ENCODE measurements at regions not wholly inside any gene's neighbourhood (a gene's known extent, or its start where the extent isn't known, plus 50 kb on each side); places are given as distances from the start of the nearest gene placed in this dataset.

GRCh38 chr14:66141733-66142132 lies 344.4 kb upstream of the CCDC196 start:
- WGBS, 2 donors (ENCODE audit: low coverage in 1 of 2), result no CpG with 5 or more reads among the region's 2 CpGs
- no peak overlapping the region for H3K27ac ChIP-seq
- no peak overlapping the region for H3K4me3 ChIP-seq
- H3K36me3 ChIP-seq, result no peaks in the 10 kb centered on the region
- no peaks in the 10 kb centered on the region for H3K9me3 ChIP-seq
- TF ChIP-seq POLR2A (IDR thresholded peaks at IDR 0.05), result no peak
- no peak for TF ChIP-seq EP300 (IDR thresholded peaks at IDR 0.05)
- TF ChIP-seq, protein P1, sequence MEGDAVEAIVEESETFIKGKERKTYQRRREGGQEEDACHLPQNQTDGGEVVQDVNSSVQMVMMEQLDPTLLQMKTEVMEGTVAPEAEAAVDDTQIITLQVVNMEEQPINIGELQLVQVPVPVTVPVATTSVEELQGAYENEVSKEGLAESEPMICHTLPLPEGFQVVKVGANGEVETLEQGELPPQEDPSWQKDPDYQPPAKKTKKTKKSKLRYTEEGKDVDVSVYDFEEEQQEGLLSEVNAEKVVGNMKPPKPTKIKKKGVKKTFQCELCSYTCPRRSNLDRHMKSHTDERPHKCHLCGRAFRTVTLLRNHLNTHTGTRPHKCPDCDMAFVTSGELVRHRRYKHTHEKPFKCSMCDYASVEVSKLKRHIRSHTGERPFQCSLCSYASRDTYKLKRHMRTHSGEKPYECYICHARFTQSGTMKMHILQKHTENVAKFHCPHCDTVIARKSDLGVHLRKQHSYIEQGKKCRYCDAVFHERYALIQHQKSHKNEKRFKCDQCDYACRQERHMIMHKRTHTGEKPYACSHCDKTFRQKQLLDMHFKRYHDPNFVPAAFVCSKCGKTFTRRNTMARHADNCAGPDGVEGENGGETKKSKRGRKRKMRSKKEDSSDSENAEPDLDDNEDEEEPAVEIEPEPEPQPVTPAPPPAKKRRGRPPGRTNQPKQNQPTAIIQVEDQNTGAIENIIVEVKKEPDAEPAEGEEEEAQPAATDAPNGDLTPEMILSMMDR (IDR thresholded peaks at IDR 0.05), result no peak
- no peak for TF ChIP-seq POLR2AphosphoS5 (IDR thresholded peaks at IDR 0.05)
- H3K27me3 ChIP-seq, result no peaks in the 10 kb centered on the region
- no peaks in the 10 kb centered on the region for H3K4me1 ChIP-seq
- no peak for ATAC-seq

DNA sequence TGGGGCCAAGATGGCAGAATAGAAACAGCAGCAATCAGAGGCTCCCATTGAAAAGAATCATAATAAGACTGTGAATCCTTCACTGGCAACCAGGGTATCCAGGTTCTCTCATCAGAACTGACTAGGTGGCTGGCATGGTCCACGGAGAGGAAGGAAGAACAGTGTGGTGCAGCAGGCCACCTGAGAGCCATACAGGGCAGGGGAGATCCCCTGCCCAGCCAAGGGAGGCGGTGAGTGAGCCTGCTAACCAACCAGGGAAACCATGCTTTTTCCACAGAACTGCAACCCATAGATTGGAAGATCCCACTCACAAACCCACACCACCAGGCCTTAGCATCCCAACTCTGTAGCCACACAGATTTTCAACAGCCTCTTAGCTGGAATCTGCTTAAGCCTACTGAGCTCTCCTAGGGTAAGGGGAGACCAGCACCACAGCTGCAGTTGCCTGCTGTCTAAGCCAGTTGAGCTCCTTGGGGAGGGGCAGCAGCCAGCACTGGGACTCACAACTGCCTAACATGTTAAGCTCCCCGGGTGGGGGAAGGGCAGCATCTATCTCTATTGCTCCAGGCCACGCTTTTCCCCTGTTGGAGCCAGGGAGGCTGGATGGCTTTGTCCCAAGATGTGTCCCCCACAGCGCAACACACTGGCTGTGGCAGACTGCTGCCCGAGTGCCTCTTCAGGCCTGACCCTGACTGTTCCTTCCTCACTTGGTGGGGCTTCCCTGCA lies 342.6 kb upstream of the CCDC196 start:
- no peaks in the 10 kb centered on the region for H3K27me3 ChIP-seq
- WGBS, 2 donors (ENCODE audit: low coverage in 1 of 2), result no CpG with 5 or more reads among the region's 6 CpGs
- H3K4me1 ChIP-seq, result no peaks in the 10 kb centered on the region
- peaks cover 0 to 5% (median 0%) of the 10 kb centered on the region in 3 donors for H3K9me3 ChIP-seq
- TF ChIP-seq, protein P1 (IDR thresholded peaks at IDR 0.05), result no peak
- no peak for TF ChIP-seq POLR2A (IDR thresholded peaks at IDR 0.05)
- no peak for TF ChIP-seq POLR2AphosphoS5 (IDR thresholded peaks at IDR 0.05)
- no peak for TF ChIP-seq EP300 (IDR thresholded peaks at IDR 0.05)
- no peak overlapping the region for H3K27ac ChIP-seq
- ATAC-seq, result no peak
- H3K4me3 ChIP-seq, result no peak overlapping the region
- no peaks in the 10 kb centered on the region for H3K36me3 ChIP-seq

- ATAC-seq, result no peak
- Histone ChIP-seq H3K36me3 (no peaks in the 10 kb centered on the region), H3K9me3 (peaks cover 0 to 11% (median 0%) of the 10 kb centered on the region in 3 donors), H3K4me1 (no peaks in the 10 kb centered on the region), H3K27me3 (no peaks in the 10 kb centered on the region), H3K27ac (no peak overlapping the region), H3K4me3 (no peak overlapping the region)
- TF ChIP-seq, protein P1 (IDR thresholded peaks at IDR 0.05), result no peak
- no peak for TF ChIP-seq POLR2AphosphoS5 (IDR thresholded peaks at IDR 0.05)
- no peak for TF ChIP-seq POLR2A (IDR thresholded peaks at IDR 0.05)
- TF ChIP-seq EP300 (IDR thresholded peaks at IDR 0.05), result no peak
Measured at GRCh38 chr14:66152302-66152701, 333.9 kb upstream of the CCDC196 start.

DNA sequence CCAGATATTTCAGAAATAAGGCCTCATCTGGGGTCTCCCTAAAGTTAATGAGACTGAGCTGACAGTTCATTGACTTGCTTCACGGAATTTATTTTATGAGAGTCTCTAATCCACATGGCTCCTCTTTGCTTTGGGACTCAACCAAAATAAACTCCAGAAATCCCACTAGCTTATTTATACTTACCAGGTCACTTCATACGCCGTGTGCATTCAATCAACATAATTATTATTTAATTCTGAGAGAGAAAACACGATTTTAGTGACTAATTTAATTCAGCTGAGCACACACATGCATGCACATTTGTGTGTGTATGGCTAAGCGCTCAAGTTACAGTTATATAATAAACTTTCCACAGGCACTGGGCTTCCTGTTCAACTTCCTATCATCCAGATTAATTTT lies 333.4 kb upstream of the CCDC196 start:
- WGBS, 2 donors (ENCODE audit: low coverage in 1 of 2), result 22% methylated on average over 5 of the region's 5 CpGs
- no peak for TF ChIP-seq POLR2AphosphoS5 (IDR thresholded peaks at IDR 0.05)
- TF ChIP-seq, protein P1 (IDR thresholded peaks at IDR 0.05), result no peak
- no peak for TF ChIP-seq POLR2A (IDR thresholded peaks at IDR 0.05)
- no peak for TF ChIP-seq EP300 (IDR thresholded peaks at IDR 0.05)
- no peaks in the 10 kb centered on the region for H3K36me3 ChIP-seq
- H3K4me3 ChIP-seq, result no peak overlapping the region
- peaks cover 0 to 11% (median 0%) of the 10 kb centered on the region in 3 donors for H3K9me3 ChIP-seq
- H3K4me1 ChIP-seq, result no peaks in the 10 kb centered on the region
- no peak overlapping the region for H3K27ac ChIP-seq
- no peak for ATAC-seq
- no peaks in the 10 kb centered on the region for H3K27me3 ChIP-seq

DNA sequence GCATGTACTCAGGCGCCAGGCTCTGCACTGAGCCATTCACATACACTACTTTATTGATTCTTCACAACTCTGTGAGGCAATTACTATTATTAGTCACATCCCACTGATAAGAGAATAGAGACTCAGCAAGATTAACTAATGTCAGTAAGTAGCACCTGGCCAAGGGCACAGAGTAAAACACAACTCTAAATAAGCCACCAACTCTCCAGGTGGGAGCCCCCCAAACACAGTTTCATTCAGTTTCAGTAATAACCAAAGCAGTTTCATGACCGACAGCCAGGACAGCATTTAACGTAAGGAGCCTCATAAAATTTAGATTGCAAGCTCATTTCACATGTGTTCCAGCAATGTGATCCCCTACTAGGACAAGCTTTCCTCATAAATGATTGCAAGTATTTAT lies 323.1 kb upstream of the CCDC196 start:
- H3K27me3 ChIP-seq, result no peaks in the 10 kb centered on the region
- WGBS, 2 donors (ENCODE audit: low coverage in 1 of 2), result 87 to 96% methylated on average over 3 of the region's 3 CpGs
- no peaks in the 10 kb centered on the region for H3K36me3 ChIP-seq
- no peaks in the 10 kb centered on the region for H3K9me3 ChIP-seq
- H3K4me1 ChIP-seq, result no peaks in the 10 kb centered on the region
- no peak overlapping the region for H3K27ac ChIP-seq
- ATAC-seq, result no peak
- no peak overlapping the region for H3K4me3 ChIP-seq
- TF ChIP-seq EP300 (IDR thresholded peaks at IDR 0.05) (no peak), POLR2A (IDR thresholded peaks at IDR 0.05) (no peak), POLR2AphosphoS5 (IDR thresholded peaks at IDR 0.05) (no peak)
- TF ChIP-seq, protein P1 (IDR thresholded peaks at IDR 0.05), result no peak
